SK-N-SH (cell line): ENCODE measurements at regions not wholly inside any gene's neighbourhood (a gene's known extent, or its start where the extent isn't known, plus 50 kb on each side); places are given as distances from the start of the nearest gene placed in this dataset.

Source experiments
- CTCF ChIA-PET: fragments of 300-600, 350-600 bp; formaldehyde crosslinking; extraction: SDS; loops from one replicate; lab custom pipeline; 2021; lab: Yijun Ruan, JAX
- POLR2A ChIA-PET: fragments of 350-600 bp; sonication (Branson Sonifier 250); formaldehyde crosslinking; extraction: SDS; loops from one replicate; lab custom pipeline; 2020; ENCODE audit warnings: antibody characterized with exemption, inconsistent platforms; lab: Yijun Ruan, JAX
- DNase-seq: peaks from one replicate; pipeline ENCODE4 v3.0.0; 2012
- H2AFZ ChIP-seq: fragments of 200-600 bp; sonication (generic); 2 replicates; pipeline ENCODE4 v1.8.1; 2016; ENCODE audit warnings: antibody characterized with exemption, mild to moderate bottlenecking, low read depth
- H3F3A ChIP-seq: fragments of 200-600 bp; sonication (generic); replicated peaks from 2 replicates; pipeline ENCODE3; 2016; ENCODE audit warnings: antibody characterized with exemption, mild to moderate bottlenecking; ENCODE audit not compliant: insufficient read depth
- H3K27ac ChIP-seq, 2 experiments: fragments of 200-500 bp in 1 of 2; fragments of 200-600 bp in 1 of 2; sonication (Bioruptor generic) in 1 of 2; sonication (generic), shearing (Covaris generic) in 1 of 2; 2 replicates each; pipeline versions ENCODE4 v1.5.1 to v1.6.1; 2014 to 2016; ENCODE audit warnings: low read depth in 2 of 2, inconsistent platforms in 1 of 2, low read length in 1 of 2, mild to moderate bottlenecking in 1 of 2, mixed read lengths in 1 of 2
- H3K27me3 ChIP-seq: fragments of 200-600 bp; sonication (generic), shearing (Covaris generic); 2 replicates; pipeline ENCODE4 v1.6.1; 2016; ENCODE audit warnings: mixed run types; ENCODE audit not compliant: insufficient read depth
- H3K36me3 ChIP-seq, 2 experiments: fragments of 200-500 bp in 1 of 2; fragments of 200-600 bp in 1 of 2; sonication (Bioruptor generic) in 1 of 2; sonication (generic) in 1 of 2; replicated peaks in 1 of 2; 2 replicates each; pipeline versions ENCODE3 to v1.5.1; 2014 to 2016; ENCODE audit warnings: low read length in 1 of 2, mild to moderate bottlenecking in 1 of 2; ENCODE audit not compliant: insufficient read depth in 2 of 2, control insufficient read depth in 1 of 2
- H3K4me1 ChIP-seq, 2 experiments: fragments of 200-500 bp in 1 of 2; fragments of 200-600 bp in 1 of 2; sonication (Bioruptor generic) in 1 of 2; sonication (generic), shearing (Covaris generic) in 1 of 2; 2 replicates each; pipeline versions ENCODE4 v1.5.1 to v1.6.1; 2014 to 2016; ENCODE audit warnings: low read depth in 1 of 2, low read length in 1 of 2, mixed run types in 1 of 2; ENCODE audit not compliant: insufficient read depth in 2 of 2, control insufficient read depth in 1 of 2
- H3K4me2 ChIP-seq: fragments of 200-600 bp; sonication (generic), shearing (Covaris generic); 2 replicates; pipeline ENCODE4 v1.6.1; 2017; ENCODE audit warnings: mixed run types
- H3K4me3 ChIP-seq, 2 experiments: fragments of 200-500 bp in 1 of 2; fragments of 200-600 bp in 1 of 2; sonication (Bioruptor generic) in 1 of 2; sonication (generic), shearing (Covaris generic) in 1 of 2; 2 replicates each; pipeline versions ENCODE4 v1.5.1 to v1.8.1; 2014 to 2016; ENCODE audit warnings: low read depth in 2 of 2, inconsistent platforms in 1 of 2, low read length in 1 of 2, mild to moderate bottlenecking in 1 of 2, mixed read lengths in 1 of 2, moderate library complexity in 1 of 2
- H3K79me2 ChIP-seq: fragments of 200-600 bp; sonication (generic); 2 replicates; pipeline ENCODE4 v1.8.1; 2017; ENCODE audit warnings: mild to moderate bottlenecking; ENCODE audit not compliant: insufficient read depth
- H3K9ac ChIP-seq: fragments of 200-600 bp; sonication (generic); 2 replicates; pipeline ENCODE4 v1.6.1; 2017; ENCODE audit warnings: mixed run types
- H3K9me2 ChIP-seq: fragments of 200-600 bp; sonication (generic); 2 replicates; pipeline ENCODE4 v1.6.1; 2017; ENCODE audit warnings: mixed run types
- H3K9me3 ChIP-seq: fragments of 200-600 bp; sonication (generic); 2 replicates; pipeline ENCODE4 v1.6.1; 2017; ENCODE audit warnings: mixed run types, mild to moderate bottlenecking, moderate library complexity
- H4K20me1 ChIP-seq: fragments of 200-600 bp; sonication (generic); 2 replicates; pipeline ENCODE4 v1.6.1; 2017; ENCODE audit warnings: mild to moderate bottlenecking, mixed run types; ENCODE audit not compliant: insufficient read depth
- CTCF ChIP-seq: fragments of 200-600 bp; sonication (generic); IDR thresholded peaks from 2 replicates; pipeline ENCODE4 v1.6.1; 2017; ENCODE audit warnings: antibody characterized with exemption, mild to moderate bottlenecking, moderate library complexity
- ELF1 ChIP-seq: IDR thresholded peaks from 2 replicates; pipeline ENCODE4 v1.4.0; 2012
- EZH2phosphoT487 ChIP-seq: fragments of 200-600 bp; sonication (generic); IDR thresholded peaks from 2 replicates; pipeline ENCODE4 v1.6.1; 2017; ENCODE audit warnings: low read depth, mixed run types, mild to moderate bottlenecking, antibody characterized with exemption, moderate library complexity, borderline replicate concordance
- FOXJ3 ChIP-seq: sonication (generic); formaldehyde crosslinking; IDR thresholded peaks from 2 replicates; pipeline ENCODE4 v1.5.1; 2020; ENCODE audit warnings: mild to moderate bottlenecking, missing genetic modification reagents
- IRF3 ChIP-seq: fragments of 150-350 bp; IDR thresholded peaks from 2 replicates; pipeline ENCODE4 v1.6.1; 2016; ENCODE audit warnings: mild to moderate bottlenecking, low read depth, low read length
- NFIC ChIP-seq: IDR thresholded peaks from 2 replicates; pipeline ENCODE4 v1.4.0; 2012; ENCODE audit warnings: borderline replicate concordance
- NRF1 ChIP-seq: IDR thresholded peaks from 2 replicates; pipeline ENCODE4 v1.6.1; 2012; ENCODE audit warnings: low read depth, mild to moderate bottlenecking, low read length
- PBX3 ChIP-seq: IDR thresholded peaks from 2 replicates; pipeline ENCODE4; 2012
- RAD21 ChIP-seq: IDR thresholded peaks from 2 replicates; pipeline ENCODE4 v1.6.1; 2012; ENCODE audit warnings: mild to moderate bottlenecking, low read length
- RFX5 ChIP-seq: IDR thresholded peaks from 2 replicates; pipeline ENCODE4 v1.6.1; 2012; ENCODE audit warnings: mild to moderate bottlenecking, improper control_type of control experiment, low read length
- RXRA ChIP-seq: IDR thresholded peaks from 2 replicates; pipeline ENCODE4 v1.4.0; 2012; ENCODE audit warnings: low read depth, mild to moderate bottlenecking, borderline replicate concordance
- SIN3A ChIP-seq: IDR thresholded peaks from 2 replicates; pipeline ENCODE4 v1.6.1; 2012; ENCODE audit warnings: low read depth, mild to moderate bottlenecking, low read length, moderate library complexity, borderline replicate concordance
- USF1 ChIP-seq: IDR thresholded peaks from 2 replicates; pipeline ENCODE4 v1.4.0; 2012; ENCODE audit warnings: low read depth, borderline replicate concordance
- YY1 ChIP-seq: IDR thresholded peaks from 2 replicates; pipeline ENCODE4 v1.4.0; 2012; ENCODE audit warnings: low read depth, mild to moderate bottlenecking
- WGBS: methylation state at CpG from one replicate; pipeline ENCODE4 v1.1.6; 2017; ENCODE audit warnings: low lambda C conversion rate; 5-methylcytosine and 5-hydroxymethylcytosine counted together

GRCh38 chr6:141610741-141611140, 522.0 kb upstream of the GJE1 start:
- Histone ChIP-seq H3K4me2 (no peak overlapping the region), H3K9me3 (no peaks in the 10 kb centered on the region; the same call in 1 of the 2 replicates), H3K36me3 (no peaks in the 10 kb centered on the region), H3K4me1 (no peaks in the 10 kb centered on the region), H3K27ac (no peak overlapping the region), H3K4me3 (no peak overlapping the region), H4K20me1 (no peaks in the 10 kb centered on the region), H3F3A (no peaks in the 10 kb centered on the region), H3K9me2 (no peaks in the 10 kb centered on the region), H3K27me3 (no peaks in the 10 kb centered on the region), H2AFZ (no peak overlapping the region), H3K9ac (no peak overlapping the region), H3K79me2 (no peaks in the 10 kb centered on the region)
- no peak for DNase-seq
- WGBS = 15% methylated on average over 5 of the region's 5 CpGs
- ChIA-PET POLR2A (no interaction called here), CTCF (no interaction called here)
- no peak for TF ChIP-seq PBX3
- no peak for TF ChIP-seq EZH2phosphoT487
- peak; percentile 41; the same call in 1 of the 2 replicates for TF ChIP-seq CTCF

GRCh38 chr6:141607956-141608355, 524.8 kb upstream of the GJE1 start:
- CTCF ChIA-PET = interaction anchor here (1.2 kb wide), 1 partner anchor 13 kb away, joined by 4 read pairs; no protein-coding TSS in a partner anchor

More at GRCh38 chr6:141607956-141608355, 524.8 kb upstream of the GJE1 start:
- no peak overlapping the region for H2AFZ ChIP-seq
- no peaks in the 10 kb centered on the region for H3F3A ChIP-seq
- H3K4me1 ChIP-seq = no peaks in the 10 kb centered on the region
- POLR2A ChIA-PET = no interaction called here
- H3K9ac ChIP-seq = no peak overlapping the region
- 3% methylated on average over 3 of the region's 3 CpGs for WGBS
- H4K20me1 ChIP-seq = no peaks in the 10 kb centered on the region
- DNase-seq = no peak
- no peaks in the 10 kb centered on the region for H3K27me3 ChIP-seq
- TF ChIP-seq RFX5 (no peak), NFIC (no peak), USF1 (no peak), RXRA (no peak), SIN3A (no peak), FOXJ3 (CRISPR knock-in tag) (no peak), NRF1 (no peak), ELF1 (no peak), RAD21 (no peak), YY1 (no peak), EZH2phosphoT487 (no peak), IRF3 (no peak)
- H3K79me2 ChIP-seq = no peaks in the 10 kb centered on the region
- no peaks in the 10 kb centered on the region for H3K9me2 ChIP-seq
- no peak overlapping the region for H3K4me3 ChIP-seq
- no peaks in the 10 kb centered on the region for H3K36me3 ChIP-seq
- no peak overlapping the region for H3K4me2 ChIP-seq
- no peak overlapping the region for H3K27ac ChIP-seq
- H3K9me3 ChIP-seq = no peaks in the 10 kb centered on the region; the same call in 1 of the 2 replicates
